GM18508 (cell line): ENCODE measurements at regions not wholly inside any gene's neighbourhood (a gene's known extent, or its start where the extent isn't known, plus 50 kb on each side); places are given as distances from the start of the nearest gene placed in this dataset.

Experiments
- ATAC-seq: cut with Tn5 transposase; IDR thresholded peaks from one replicate; pipeline ENCODE4 v1.9.1; 2021; ENCODE audit warnings: moderate number of reproducible peaks; ENCODE audit not compliant: insufficient read depth, unreplicated experiment

GRCh38 chr1:103265551-103265950 lies 157.2 kb upstream of the COL11A1 start:
- no peak for ATAC-seq

- no peak for ATAC-seq
Measured at GRCh38 chr1:103259982-103260381, 151.7 kb upstream of the COL11A1 start.

GRCh38 chr1:103256490-103256889 lies 148.2 kb upstream of the COL11A1 start:
- ATAC-seq: no peak

GRCh38 chr1:103254691-103255090 lies 146.4 kb upstream of the COL11A1 start:
- no peak for ATAC-seq

- no peak for ATAC-seq
Measured at GRCh38 chr1:103250441-103250861, 142.1 kb upstream of the COL11A1 start.

GRCh38 chr1:103248417-103249102 lies 140.2 kb upstream of the COL11A1 start:
- no peak for ATAC-seq

GRCh38 chr1:103247517-103247916 lies 139.2 kb upstream of the COL11A1 start:
- no peak for ATAC-seq

GRCh38 chr1:103243481-103243880 lies 135.2 kb upstream of the COL11A1 start:
- ATAC-seq: no peak

- no peak for ATAC-seq
Measured at GRCh38 chr1:103239034-103239433, 130.7 kb upstream of the COL11A1 start.

- no peak for ATAC-seq
Measured at GRCh38 chr1:103230061-103230460, 121.7 kb upstream of the COL11A1 start.

GRCh38 chr1:103220631-103221041 lies 112.3 kb upstream of the COL11A1 start:
- ATAC-seq: no peak

GRCh38 chr1:103218821-103219220 lies 110.5 kb upstream of the COL11A1 start:
- ATAC-seq: no peak

- no peak for ATAC-seq
Measured at GRCh38 chr1:103218369-103218768, 110.0 kb upstream of the COL11A1 start.

- no peak for ATAC-seq
Measured at GRCh38 chr1:103211073-103211472, 102.8 kb upstream of the COL11A1 start.

GRCh38 chr1:103208844-103209243 lies 100.5 kb upstream of the COL11A1 start:
- no peak for ATAC-seq

- ATAC-seq: no peak
Measured at GRCh38 chr1:103199001-103199400, 90.7 kb upstream of the COL11A1 start.

GRCh38 chr1:103198076-103198475 lies 89.8 kb upstream of the COL11A1 start:
- ATAC-seq: no peak

GRCh38 chr1:103197216-103197615 lies 88.9 kb upstream of the COL11A1 start:
- no peak for ATAC-seq

GRCh38 chr1:103194984-103195383 lies 86.7 kb upstream of the COL11A1 start:
- no peak for ATAC-seq

GRCh38 chr1:103194060-103194459 lies 85.7 kb upstream of the COL11A1 start:
- ATAC-seq: no peak

GRCh38 chr1:103191327-103191726 lies 83.0 kb upstream of the COL11A1 start:
- ATAC-seq: no peak

GRCh38 chr1:103190766-103191165 lies 82.4 kb upstream of the COL11A1 start:
- no peak for ATAC-seq

- no peak for ATAC-seq
Measured at GRCh38 chr1:103187673-103188072, 79.4 kb upstream of the COL11A1 start.
